H1 (cell line): ENCODE measurements at regions not wholly inside any gene's neighbourhood (a gene's known extent, or its start where the extent isn't known, plus 50 kb on each side); places are given as distances from the start of the nearest gene placed in this dataset.

Experiments used
- CTCF ChIA-PET: fragments of 300-600 bp; sonication (Branson Sonifier 250); formaldehyde crosslinking; loops from one replicate; lab custom pipeline; 2021; ENCODE audit not compliant: partially characterized antibody; lab: Charles Lee
- POLR2A ChIA-PET: fragments of 300-600 bp; sonication (Branson Sonifier 250); formaldehyde crosslinking; loops from one replicate; lab custom pipeline; 2021; ENCODE audit warnings: inconsistent platforms; ENCODE audit not compliant: partially characterized antibody; lab: Charles Lee
- DNase-seq, 2 experiments: peaks; one replicate each; pipeline versions ENCODE4 v3.0.0 to v3.0.0-alpha.2; 2010 to 2022; ENCODE audit warnings: low spot score in 2 of 2, low read depth in 1 of 2, mixed read lengths in 1 of 2
- FAIRE-seq: peaks from 2 replicates; lab custom pipeline; 2011; peaks lifted over from hg19 to GRCh38; lab: Jason Lieb, UNC
- H2AFZ ChIP-seq: 2 replicates; pipeline ENCODE4 v1.8.1; 2012; ENCODE audit warnings: low read length, inconsistent platforms
- H2AK5ac ChIP-seq: 2 replicates; pipeline ENCODE4 v1.6.1; 2013; ENCODE audit warnings: low read depth, low read length
- H2BK120ac ChIP-seq: replicated peaks from 2 replicates; pipeline ENCODE3; 2013; ENCODE audit warnings: low read depth, low read length, inconsistent platforms
- H2BK12ac ChIP-seq: 2 replicates; pipeline ENCODE4 v1.6.1; 2013; ENCODE audit warnings: low read depth, low read length
- H2BK15ac ChIP-seq: 2 replicates; pipeline ENCODE4 v1.6.1; 2013; ENCODE audit warnings: low read length
- H2BK20ac ChIP-seq: 2 replicates; pipeline ENCODE4 v1.6.1; 2013; ENCODE audit warnings: low read length
- H2BK5ac ChIP-seq: 2 replicates; pipeline ENCODE4 v1.6.1; 2013; ENCODE audit warnings: low read depth, low read length
- H3K14ac ChIP-seq: 2 replicates; pipeline ENCODE4 v1.6.1; 2013; ENCODE audit warnings: inconsistent platforms; ENCODE audit not compliant: insufficient read length
- H3K18ac ChIP-seq: 2 replicates; pipeline ENCODE4 v1.6.1; 2013; ENCODE audit warnings: low read length; ENCODE audit errors: extremely low read depth
- H3K23ac ChIP-seq: 2 replicates; pipeline ENCODE4 v1.6.1; 2013; ENCODE audit warnings: inconsistent platforms; ENCODE audit not compliant: insufficient read length
- H3K23me2 ChIP-seq: 2 replicates; pipeline ENCODE4 v1.6.1; 2013; ENCODE audit warnings: low read depth, low read length
- H3K27ac ChIP-seq: 2 replicates; pipeline ENCODE4 v1.6.1; 2011; ENCODE audit warnings: low read depth, low read length, inconsistent platforms
- H3K27me3 ChIP-seq, 4 experiments: replicated peaks in 1 of 4; 1 replicate in 1 of 4; 2 replicates in 3 of 4; pipeline versions ENCODE4 v1.6.1 to v1.8.1; 2011 to 2013; ENCODE audit warnings: low read length in 3 of 4, mild to moderate bottlenecking in 3 of 4, inconsistent platforms in 2 of 4, mixed read lengths in 2 of 4, moderate library complexity in 1 of 4; ENCODE audit not compliant: control insufficient read depth in 3 of 4, insufficient read depth in 3 of 4; ENCODE audit errors: extremely low read depth in 1 of 4
- H3K36me3 ChIP-seq, 4 experiments: 2 replicates each; pipeline versions ENCODE4 v1.6.1 to v1.8.1; 2011 to 2013; ENCODE audit warnings: mild to moderate bottlenecking in 4 of 4, low read length in 3 of 4, moderate library complexity in 2 of 4, control low read depth in 1 of 4, inconsistent platforms in 1 of 4; ENCODE audit not compliant: insufficient read depth in 4 of 4, control insufficient read depth in 2 of 4
- H3K4ac ChIP-seq: replicated peaks from 2 replicates; pipeline ENCODE3; 2013; ENCODE audit warnings: low read length, low read depth, mixed read lengths, inconsistent platforms; ENCODE audit not compliant: insufficient read length
- H3K4me1 ChIP-seq, 4 experiments: replicated peaks in 1 of 4; 1 replicate in 1 of 4; 2 replicates in 3 of 4; pipeline versions ENCODE4 v1.6.1 to v1.8.1; 2011 to 2013; ENCODE audit warnings: low read length in 3 of 4, inconsistent platforms in 2 of 4, mixed read lengths in 1 of 4; ENCODE audit not compliant: insufficient read depth in 4 of 4, control insufficient read depth in 3 of 4
- H3K4me2 ChIP-seq, 2 experiments: 2 replicates each; pipeline versions ENCODE4 v1.6.1 to v1.8.1; 2011 to 2013; ENCODE audit warnings: low read depth in 2 of 2, low read length in 2 of 2, control low read depth in 1 of 2, inconsistent platforms in 1 of 2, mild to moderate bottlenecking in 1 of 2; ENCODE audit not compliant: insufficient read depth in 1 of 2
- H3K4me3 ChIP-seq, 4 experiments: fragments of 200-600, 300-600 bp in 1 of 4; sonication (generic), shearing (Covaris generic), sonication (Bioruptor Twin) in 1 of 4; 2 replicates each; pipeline versions ENCODE4 v1.5.1 to v1.8.1; 2011 to 2016; ENCODE audit warnings: low read length in 4 of 4, low read depth in 3 of 4, control low read depth in 2 of 4, inconsistent platforms in 2 of 4, mild to moderate bottlenecking in 2 of 4, mixed read lengths in 1 of 4, moderate library complexity in 1 of 4; ENCODE audit not compliant: insufficient read depth in 2 of 4; ENCODE audit errors: extremely low read depth in 1 of 4
- H3K56ac ChIP-seq: replicated peaks from 2 replicates; pipeline ENCODE3; 2013; ENCODE audit warnings: low read depth, mild to moderate bottlenecking, mixed read lengths, low read length, inconsistent platforms; ENCODE audit not compliant: insufficient read length
- H3K79me1 ChIP-seq: 2 replicates; pipeline ENCODE4 v1.6.1; 2013; ENCODE audit warnings: low read depth, low read length, control low read depth
- H3K79me2 ChIP-seq, 2 experiments: 2 replicates each; pipeline versions ENCODE4 v1.6.1 to v1.8.1; 2012 to 2013; ENCODE audit warnings: low read length in 2 of 2, mild to moderate bottlenecking in 2 of 2, inconsistent platforms in 1 of 2; ENCODE audit not compliant: insufficient read depth in 2 of 2, control insufficient read depth in 1 of 2
- H3K9ac ChIP-seq, 4 experiments: replicated peaks in 1 of 4; 1 replicate in 1 of 4; 2 replicates in 3 of 4; pipeline versions ENCODE4 v1.6.1 to v1.8.1; 2011 to 2013; ENCODE audit warnings: low read depth in 3 of 4, low read length in 3 of 4, control low read depth in 2 of 4, mild to moderate bottlenecking in 2 of 4, moderate library complexity in 2 of 4, inconsistent platforms in 1 of 4; ENCODE audit errors: extremely low read depth in 1 of 4
- H3K9me3 ChIP-seq, 2 experiments: 2 replicates each; pipeline versions ENCODE4 v1.6.1 to v1.8.1; 2012 to 2013; ENCODE audit warnings: mild to moderate bottlenecking in 2 of 2, moderate library complexity in 2 of 2, control low read depth in 1 of 2, inconsistent platforms in 1 of 2, low read depth in 1 of 2, low read length in 1 of 2, mixed read lengths in 1 of 2; ENCODE audit not compliant: insufficient read depth in 2 of 2
- H4K20me1 ChIP-seq, 2 experiments: replicated peaks in 1 of 2; 2 replicates each; pipeline versions ENCODE3 to v1.8.1; 2011 to 2013; ENCODE audit warnings: inconsistent platforms in 2 of 2, low read length in 2 of 2, mild to moderate bottlenecking in 1 of 2; ENCODE audit not compliant: insufficient read depth in 2 of 2, control insufficient read depth in 1 of 2
- H4K5ac ChIP-seq: 2 replicates; pipeline ENCODE4 v1.6.1; 2013; ENCODE audit warnings: low read length, low read depth, mixed read lengths, inconsistent platforms; ENCODE audit not compliant: insufficient read length
- H4K8ac ChIP-seq: 2 replicates; pipeline ENCODE4 v1.8.0; 2013; ENCODE audit warnings: mild to moderate bottlenecking, moderate library complexity, low read length, inconsistent platforms; ENCODE audit not compliant: insufficient read depth; ENCODE audit errors: extremely low read depth
- H4K91ac ChIP-seq: replicated peaks from 2 replicates; pipeline ENCODE3; 2013; ENCODE audit warnings: low read length, mixed read lengths, inconsistent platforms; ENCODE audit not compliant: insufficient read length
- CHD1 ChIP-seq: IDR thresholded peaks from 2 replicates; pipeline ENCODE4 v1.6.1; 2012; ENCODE audit warnings: low read depth, low read length, improper control_type of control experiment
- CTBP2 ChIP-seq: IDR thresholded peaks from 2 replicates; pipeline ENCODE4 v1.7.0; 2011; ENCODE audit warnings: borderline replicate concordance, mild to moderate bottlenecking, moderate library complexity, mixed read lengths, low read length; ENCODE audit not compliant: insufficient read depth, insufficient read length
- EP300 ChIP-seq, 2 experiments: IDR thresholded peaks; 1 replicate in 1 of 2; 2 replicates in 1 of 2; pipeline ENCODE4 v1.6.1; 2011 to 2012; ENCODE audit warnings: low read depth in 2 of 2, low read length in 2 of 2, mild to moderate bottlenecking in 2 of 2, borderline replicate concordance in 1 of 2, inconsistent platforms in 1 of 2, moderate library complexity in 1 of 2
- HDAC6 ChIP-seq: IDR thresholded peaks from one replicate; pipeline ENCODE4 v1.7.1; 2012; ENCODE audit warnings: low read depth, mild to moderate bottlenecking, inconsistent platforms, low read length, moderate library complexity
- JUND ChIP-seq: IDR thresholded peaks from 2 replicates; pipeline ENCODE4 v1.6.1; 2011; ENCODE audit warnings: mild to moderate bottlenecking, improper control_type of control experiment, low read length
- KDM5A ChIP-seq: fragments of 200-600 bp; IDR thresholded peaks from 2 replicates; pipeline ENCODE4 v1.7.1; 2012; ENCODE audit warnings: mild to moderate bottlenecking, low read length, inconsistent platforms, mixed read lengths
- MAFK ChIP-seq: IDR thresholded peaks from 2 replicates; pipeline ENCODE4 v1.6.1; 2012; ENCODE audit warnings: low read depth, mild to moderate bottlenecking, improper control_type of control experiment, low read length
- NANOG ChIP-seq: IDR thresholded peaks from 2 replicates; pipeline ENCODE4 v1.6.1; 2011; ENCODE audit warnings: low read length, low read depth, mild to moderate bottlenecking, inconsistent platforms; ENCODE audit not compliant: insufficient read depth, poor library complexity, severe bottlenecking
- RBBP5 ChIP-seq: IDR thresholded peaks from 2 replicates; pipeline ENCODE4 v1.7.1; 2012; ENCODE audit warnings: low read depth, mild to moderate bottlenecking, inconsistent platforms, low read length, moderate library complexity, borderline replicate concordance
- RFX5 ChIP-seq: IDR thresholded peaks from 2 replicates; pipeline ENCODE4 v1.6.1; 2011; ENCODE audit warnings: low read depth, low read length, improper control_type of control experiment, borderline replicate concordance
- RNF2 ChIP-seq: fragments of 200-900, 300-1000 bp; sonication (generic); IDR thresholded peaks from 2 replicates; pipeline ENCODE4 v1.7.1; 2016; ENCODE audit warnings: borderline replicate concordance, low read depth, mild to moderate bottlenecking, antibody characterized with exemption, low read length; ENCODE audit not compliant: poor library complexity, severe bottlenecking; ENCODE audit errors: missing control alignments
- SP4 ChIP-seq: IDR thresholded peaks from 2 replicates; pipeline ENCODE4 v1.6.1; 2012; ENCODE audit warnings: low read length, inconsistent platforms
- SUZ12 ChIP-seq: fragments of 200-600 bp; sonication (generic); IDR thresholded peaks from 2 replicates; pipeline ENCODE4 v1.6.1; 2012; ENCODE audit warnings: mild to moderate bottlenecking, inconsistent platforms, low read length, moderate library complexity, mixed read lengths
- TBP ChIP-seq: IDR thresholded peaks from 2 replicates; pipeline ENCODE4 v1.6.1; 2011; ENCODE audit warnings: low read depth, low read length, improper control_type of control experiment
- TEAD4 ChIP-seq: IDR thresholded peaks from 2 replicates; pipeline ENCODE4 v1.6.1; 2012; ENCODE audit warnings: low read depth, low read length, inconsistent platforms, mixed read lengths
- whole genome bisulfite sequencing, 2 experiments: shearing (Covaris generic) in 1 of 2; methylation state at CpG; one replicate each; pipeline versions ENCODE4 v1.1.6 to v1.1.7; 2013 to 2015; ENCODE audit warnings: low lambda C conversion rate in 2 of 2, mixed read lengths in 2 of 2, inconsistent platforms in 1 of 2, low coverage in 1 of 2, missing lambda C conversion rate in 1 of 2; ENCODE audit not compliant: insufficient replicate concordance in 2 of 2, insufficient coverage in 1 of 2, insufficient read length in 1 of 2; ENCODE audit errors: extremely low coverage in 1 of 2, missing lambda C conversion rate in 1 of 2; 5-methylcytosine and 5-hydroxymethylcytosine counted together

GRCh38 chr9:108281696-108282095 is 574.1 kb downstream of the ACTL7B start:
- WGBS, 2 experiments: 90% methylated on average over 1 of the region's 1 CpG; no CpG with 5 or more reads in 1 of the 2 experiments
- POLR2A ChIA-PET: no interaction called here
- H3K23me2 ChIP-seq: no peaks in the 10 kb centered on the region
- TF ChIP-seq CHD1: no peak
- TF ChIP-seq SP4: no peak
- no peak for TF ChIP-seq RNF2
- TF ChIP-seq TBP: no peak
- TF ChIP-seq RBBP5: no peak
- no peak for TF ChIP-seq JUND
- TF ChIP-seq HDAC6: no peak
- TF ChIP-seq MAFK: no peak
- TF ChIP-seq CTBP2: no peak
- no peak for TF ChIP-seq EP300 (IDR thresholded peaks at IDR 0.05; ENCODE audit: borderline replicate concordance in 1 of 2, low read depth in 2 of 2, low read length in 2 of 2)
- TF ChIP-seq TEAD4: no peak
- TF ChIP-seq NANOG: no peak
- TF ChIP-seq RFX5: no peak
- TF ChIP-seq KDM5A: no peak
- TF ChIP-seq SUZ12: no peak

More at GRCh38 chr9:108281696-108282095, 574.1 kb downstream of the ACTL7B start:
- Histone ChIP-seq H3K27ac (no peak overlapping the region), H2BK120ac (no peak overlapping the region), H3K79me2 (no peaks in the 10 kb centered on the region), H3K4me1 (no peaks in the 10 kb centered on the region), H3K27me3 (no peaks in the 10 kb centered on the region), H2BK20ac (no peak overlapping the region), H4K91ac (no peak overlapping the region), H3K18ac (no peak overlapping the region), H2AK5ac (no peak overlapping the region), H3K56ac (no peak overlapping the region), H3K36me3 (no peaks in the 10 kb centered on the region), H3K4me2 (no peak overlapping the region), H2BK15ac (no peak overlapping the region), H2BK12ac (no peak overlapping the region), H3K23ac (no peak overlapping the region), H3K14ac (no peak overlapping the region), H3K4me3 (no peak overlapping the region), H3K4ac (no peak overlapping the region), H3K9ac (no peak overlapping the region), H3K9me3 (no peaks in the 10 kb centered on the region), H4K8ac (no peak overlapping the region), H2BK5ac (no peak overlapping the region), H4K20me1 (no peaks in the 10 kb centered on the region), H4K5ac (no peak overlapping the region), H2AFZ (no peak overlapping the region), H3K79me1 (no peaks in the 10 kb centered on the region)
- DNase-seq: no peak
- CTCF ChIA-PET: interaction anchor here (0.7 to 2.7 kb wide), 6 partner anchors 10 to 856 kb away, joined by 3 to 13 read pairs (median 5); no protein-coding TSS in a partner anchor
- no peak for FAIRE-seq
